Liver (tissue), 8 donors: ENCODE measurements at regions not wholly inside any gene's neighbourhood (a gene's known extent, or its start where the extent isn't known, plus 50 kb on each side); places are given as distances from the start of the nearest gene placed in this dataset.

ENCODE experiments used
- DNase-seq: peaks from one replicate; pipeline ENCODE4 v3.0.0-alpha.2; 2017; ENCODE audit warnings: low spot score
- H3K27ac ChIP-seq, 2 donors: one replicate each; pipeline ENCODE4 v1.7.0; 2013; ENCODE audit warnings: inconsistent platforms in 2 of 2, low read length in 2 of 2, control low read depth in 1 of 2, low read depth in 1 of 2, mild to moderate bottlenecking in 1 of 2
- H3K27me3 ChIP-seq, 4 donors: one replicate each; pipeline versions ENCODE4 v1.6.1 to v1.7.0; 2013; ENCODE audit warnings: low read length in 3 of 4, inconsistent platforms in 1 of 4, mild to moderate bottlenecking in 1 of 4, moderate library complexity in 1 of 4; ENCODE audit not compliant: control insufficient read depth in 4 of 4, insufficient read depth in 4 of 4
- H3K36me3 ChIP-seq, 4 donors: one replicate each; pipeline versions ENCODE4 v1.6.1 to v1.7.0; 2013; ENCODE audit warnings: low read length in 3 of 4, mild to moderate bottlenecking in 3 of 4, low read depth in 1 of 4, moderate library complexity in 1 of 4; ENCODE audit not compliant: control insufficient read depth in 4 of 4, insufficient read depth in 3 of 4
- H3K4me1 ChIP-seq, 4 donors: one replicate each; pipeline versions ENCODE4 v1.6.1 to v1.7.0; 2013; ENCODE audit warnings: low read length in 3 of 4, mild to moderate bottlenecking in 3 of 4, moderate library complexity in 1 of 4; ENCODE audit not compliant: control insufficient read depth in 4 of 4, insufficient read depth in 4 of 4
- H3K4me3 ChIP-seq, 3 donors: one replicate each; pipeline versions ENCODE4 v1.6.1 to v1.7.0; 2013; ENCODE audit warnings: low read length in 3 of 3, control low read depth in 1 of 3, low read depth in 1 of 3, mild to moderate bottlenecking in 1 of 3
- H3K9ac ChIP-seq, 2 donors: one replicate each; pipeline ENCODE4 v1.7.0; 2013; ENCODE audit warnings: low read length in 2 of 2, mild to moderate bottlenecking in 2 of 2, moderate library complexity in 2 of 2, control low read depth in 1 of 2, low read depth in 1 of 2
- H3K9me3 ChIP-seq, 4 donors: one replicate each; pipeline versions ENCODE4 v1.6.1 to v1.7.0; 2013; ENCODE audit warnings: low read length in 3 of 4; ENCODE audit not compliant: control insufficient read depth in 4 of 4
- ATF3 ChIP-seq: IDR thresholded peaks from 2 replicates; pipeline ENCODE4 v1.6.1; 2016; ENCODE audit warnings: antibody characterized with exemption
- CTCF ChIP-seq: fragments of 150-350 bp; IDR thresholded peaks from 2 replicates; pipeline ENCODE4 v1.5.1; 2017; ENCODE audit warnings: improper control_type of control experiment, low read depth, low read length; ENCODE audit not compliant: missing input control
- EGR1 ChIP-seq, 2 donors: IDR thresholded peaks; 2 replicates each; pipeline ENCODE4 v1.6.1; 2016 to 2018; ENCODE audit warnings: antibody characterized with exemption in 2 of 2, low read depth in 2 of 2
- FOXA1 ChIP-seq: IDR thresholded peaks from 2 replicates; pipeline ENCODE4 v1.6.1; 2016; ENCODE audit warnings: antibody characterized with exemption
- FOXA2 ChIP-seq: IDR thresholded peaks from 2 replicates; pipeline ENCODE4 v1.6.1; 2016; ENCODE audit warnings: antibody characterized with exemption
- GABPA ChIP-seq, 2 donors: IDR thresholded peaks in 1 of 2; conservative IDR thresholded peaks in 1 of 2; 2 replicates each; pipeline ENCODE4 v1.6.1; 2016; ENCODE audit warnings: antibody characterized with exemption in 2 of 2, mild to moderate bottlenecking in 1 of 2, moderate library complexity in 1 of 2
- HNF4A ChIP-seq, 2 donors: conservative IDR thresholded peaks; 2 replicates each; pipeline ENCODE4 v1.6.1; 2016; ENCODE audit warnings: antibody characterized with exemption in 2 of 2, mild to moderate bottlenecking in 2 of 2
- HNF4G ChIP-seq: IDR thresholded peaks from 2 replicates; pipeline ENCODE4 v1.6.1; 2016; ENCODE audit warnings: antibody characterized with exemption
- NR2F2 ChIP-seq: IDR thresholded peaks from 2 replicates; pipeline ENCODE4 v1.6.1; 2016; ENCODE audit warnings: antibody characterized with exemption
- RAD21 ChIP-seq, 2 donors: IDR thresholded peaks; 2 replicates each; pipeline ENCODE4 v1.6.1; 2016; ENCODE audit warnings: antibody characterized with exemption in 2 of 2, mild to moderate bottlenecking in 2 of 2
- REST ChIP-seq: IDR thresholded peaks from 2 replicates; pipeline ENCODE4 v1.6.1; 2016; ENCODE audit warnings: antibody characterized with exemption, mild to moderate bottlenecking
- RXRA ChIP-seq, 2 donors: IDR thresholded peaks; 2 replicates each; pipeline ENCODE4 v1.6.1; 2017 to 2018; ENCODE audit warnings: antibody characterized with exemption in 2 of 2, mild to moderate bottlenecking in 1 of 2
- SP1 ChIP-seq: IDR thresholded peaks from 2 replicates; pipeline ENCODE4 v1.6.1; 2018; ENCODE audit warnings: antibody characterized with exemption, mild to moderate bottlenecking
- YY1 ChIP-seq: IDR thresholded peaks from 2 replicates; pipeline ENCODE4 v1.6.1; 2016; ENCODE audit warnings: antibody characterized with exemption, mild to moderate bottlenecking
- ZBTB33 ChIP-seq: IDR thresholded peaks from 2 replicates; pipeline ENCODE4 v1.6.1; 2016; ENCODE audit warnings: antibody characterized with exemption
- WGBS: extraction: QIAGEN DNeasy Blood & Tissue Kit; methylation state at CpG from one replicate; pipeline ENCODE4 v1.1.7; 2013; 5-methylcytosine and 5-hydroxymethylcytosine counted together
- TF ChIP-seq, protein P1 (sequence below): IDR thresholded peaks from 2 replicates; pipeline ENCODE4 v1.6.1; 2016; ENCODE audit warnings: antibody characterized with exemption
- donor health status: healthy.
- donor health status: healthy.
- donor health status: healthy.
- donor health status: healthy.
- donor health status: healthy.

- no peaks in the 10 kb centered on the region for H3K36me3 ChIP-seq
- 81% methylated on average over 13 of the region's 13 CpGs for WGBS
- TF ChIP-seq FOXA2, result no peak
- TF ChIP-seq EGR1 (IDR thresholded peaks at IDR 0.05; ENCODE audit: low read depth in 2 of 2), result no peak
- TF ChIP-seq REST, result no peak
- no peak for TF ChIP-seq SP1
- H3K9me3 ChIP-seq, result peaks cover 0 to 17% (median 11%) of the 10 kb centered on the region in 4 donors
- no peak for DNase-seq
- no peak overlapping the region for H3K27ac ChIP-seq
- no peak overlapping the region for H3K9ac ChIP-seq
- peaks cover 0 to under 1% (median 0%) of the 10 kb centered on the region in 4 donors for H3K27me3 ChIP-seq
- no peaks in the 10 kb centered on the region for H3K4me1 ChIP-seq
- no peak overlapping the region for H3K4me3 ChIP-seq
Observed at GRCh38 chr18:78554944-78555608, 424.5 kb upstream of the SALL3 start.

DNA sequence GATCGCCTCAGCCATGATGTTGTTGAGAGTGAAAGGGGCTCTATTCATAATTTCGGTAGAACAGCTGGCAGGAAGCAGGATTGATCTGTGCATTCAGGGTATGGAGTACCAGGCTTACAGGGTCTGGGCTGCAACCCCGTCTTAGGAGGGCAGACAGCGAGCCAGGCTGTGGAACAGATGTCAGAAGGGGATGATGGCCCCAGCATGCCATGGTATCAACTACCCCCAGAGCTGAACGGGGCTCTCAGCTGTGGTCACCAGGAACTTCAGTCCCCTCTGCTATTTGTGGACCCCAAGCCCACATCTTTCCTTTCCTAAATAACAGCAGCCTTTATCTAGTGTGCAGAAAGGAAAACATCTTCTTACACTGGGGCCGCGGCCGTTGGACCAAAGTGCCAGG is 422.2 kb upstream of the SALL3 start:
- TF ChIP-seq GABPA (IDR thresholded peaks at IDR 0.05 in 1 of 2, conservative IDR thresholded peaks at IDR 0.05 in 1 of 2) (no peak), RAD21 (IDR thresholded peaks at IDR 0.05) (no peak), HNF4G (no peak), RXRA (IDR thresholded peaks at IDR 0.05) (no peak), ATF3 (no peak), HNF4A (conservative IDR thresholded peaks at IDR 0.05) (no peak)
- Histone ChIP-seq H3K4me1 (no peaks in the 10 kb centered on the region), H3K27ac (no peak overlapping the region), H3K9ac (no peak overlapping the region), H3K9me3 (peaks cover 0 to 17% (median 11%) of the 10 kb centered on the region in 4 donors), H3K36me3 (no peaks in the 10 kb centered on the region), H3K27me3 (no peaks in the 10 kb centered on the region), H3K4me3 (no peak overlapping the region)
- DNase-seq, result no peak
- 89% methylated on average over 8 of the region's 8 CpGs for WGBS

DNA sequence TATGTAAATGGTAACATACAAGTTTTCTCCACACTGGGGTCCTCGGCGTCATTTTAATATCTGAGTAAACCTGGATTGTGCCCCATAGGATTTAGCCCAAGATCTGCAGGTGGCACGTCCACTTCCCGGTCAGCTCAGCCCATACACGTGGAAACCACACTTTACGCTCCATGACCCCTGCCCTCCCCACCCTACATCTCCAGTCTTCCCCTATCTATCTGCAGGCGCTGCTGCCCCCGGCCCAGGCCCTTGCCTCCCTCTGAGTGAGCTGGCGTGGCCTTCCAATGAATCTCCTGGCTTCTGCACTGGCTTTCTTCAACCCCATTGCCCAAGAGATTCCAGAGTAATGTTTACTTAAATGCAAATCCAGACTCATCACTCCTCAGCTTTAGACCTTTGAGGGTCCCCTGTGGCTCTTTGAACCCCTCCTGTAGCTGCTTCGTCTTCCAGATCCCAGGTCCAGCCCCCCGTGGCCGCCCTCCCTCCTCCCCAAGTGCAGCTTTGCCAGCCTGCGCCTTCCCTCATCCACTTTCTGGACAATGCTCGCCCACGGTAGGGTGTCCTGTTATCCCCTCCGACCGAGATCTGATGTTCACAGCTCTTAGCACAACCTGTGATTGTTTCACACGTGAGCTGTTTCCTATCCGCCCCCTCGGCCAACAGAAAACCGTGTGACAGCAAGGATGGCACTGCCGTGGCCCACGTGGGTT is 421.4 kb upstream of the SALL3 start:
- Histone ChIP-seq H3K4me3 (no peak overlapping the region), H3K4me1 (no peaks in the 10 kb centered on the region), H3K9me3 (peaks cover 0 to 17% (median 11%) of the 10 kb centered on the region in 4 donors), H3K27ac (no peak overlapping the region), H3K9ac (no peak overlapping the region), H3K27me3 (peaks cover 0 to 2% (median 0%) of the 10 kb centered on the region in 4 donors), H3K36me3 (no peaks in the 10 kb centered on the region)
- WGBS, result 81% methylated on average over 23 of the region's 23 CpGs
- DNase-seq, result no peak
- no peak for TF ChIP-seq GABPA (IDR thresholded peaks at IDR 0.05 in 1 of 2, conservative IDR thresholded peaks at IDR 0.05 in 1 of 2)
- no peak for TF ChIP-seq RAD21 (IDR thresholded peaks at IDR 0.05)
- no peak for TF ChIP-seq YY1
- TF ChIP-seq HNF4A (conservative IDR thresholded peaks at IDR 0.05), result no peak
- TF ChIP-seq FOXA1, result no peak
- TF ChIP-seq HNF4G, result no peak
- no peak for TF ChIP-seq ZBTB33
- no peak for TF ChIP-seq NR2F2
- no peak for TF ChIP-seq ATF3
- TF ChIP-seq, protein P1, sequence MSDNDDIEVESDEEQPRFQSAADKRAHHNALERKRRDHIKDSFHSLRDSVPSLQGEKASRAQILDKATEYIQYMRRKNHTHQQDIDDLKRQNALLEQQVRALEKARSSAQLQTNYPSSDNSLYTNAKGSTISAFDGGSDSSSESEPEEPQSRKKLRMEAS, result no peak
- no peak for TF ChIP-seq CTCF
- no peak for TF ChIP-seq RXRA (IDR thresholded peaks at IDR 0.05)
